ENCODE measurements at regions not wholly inside any gene's neighbourhood (a gene's known extent, or its start where the extent isn't known, plus 50 kb on each side); places are given as distances from the start of the nearest gene placed in this dataset.
"Not testable (repeated sequence)": the region's sequence is repeated elsewhere in the genome, so short reads cannot be mapped to it uniquely, and the experiment has no call there.

DNA sequence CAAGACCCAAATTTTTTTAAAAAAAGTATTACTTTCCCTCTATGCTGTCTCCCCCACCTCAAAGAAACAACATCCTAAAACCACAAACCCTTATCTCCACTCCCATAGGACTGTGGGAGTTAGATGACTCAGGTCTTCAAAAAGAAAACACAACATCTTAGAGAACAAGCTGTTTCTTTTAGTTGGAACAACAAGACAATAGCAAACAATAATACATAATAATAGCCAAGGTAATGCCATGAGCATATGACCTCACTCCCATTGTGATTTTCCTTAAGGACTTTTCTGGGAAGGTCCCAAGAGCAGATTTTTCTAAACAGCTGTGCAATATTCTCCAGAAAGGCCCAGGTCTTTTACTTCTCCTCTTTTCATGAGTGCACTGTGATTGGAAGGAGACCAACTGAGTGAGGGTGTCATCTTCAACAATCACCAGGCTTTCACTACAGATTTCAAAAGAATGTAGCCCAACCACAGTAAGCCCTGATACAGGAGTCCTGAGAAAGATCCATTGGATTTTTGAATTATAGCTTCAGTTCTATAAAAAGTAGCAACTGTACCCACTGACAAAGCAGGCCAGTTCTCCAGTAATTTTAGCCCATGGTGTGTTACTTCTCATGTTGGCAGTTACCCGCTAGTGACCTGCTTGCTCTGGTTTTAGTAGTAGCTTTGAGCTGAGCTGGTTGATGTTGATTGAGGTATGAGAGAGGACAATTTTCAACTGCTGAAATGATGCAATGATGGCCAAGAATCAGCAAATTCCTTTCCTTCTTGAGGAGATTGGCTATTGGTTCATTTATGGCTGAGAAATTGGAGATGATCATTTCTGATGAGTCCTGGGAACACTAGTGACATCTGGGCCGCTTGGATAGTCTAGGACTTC lies 144.5 kb upstream of the TCF4 start:
- H3K4me1 Mint-ChIP-seq (ENCODE audit: low read depth), result no peaks in the 10 kb centered on the region
- DNase-seq, result no peak
- H3K27me3 Mint-ChIP-seq (ENCODE audit: low read depth), result no peaks in the 10 kb centered on the region
- CTCF ChIA-PET, result no interaction called here
- H3K36me3 Mint-ChIP-seq (ENCODE audit: low read depth), result no peaks in the 10 kb centered on the region
- no peak overlapping the region for H3K27ac Mint-ChIP-seq
- H3K4me3 Mint-ChIP-seq, result no peak overlapping the region
- no peaks in the 10 kb centered on the region for H3K9me3 Mint-ChIP-seq
- intact Hi-C loops (cut with micrococcal nuclease), result no loop called here

DNA sequence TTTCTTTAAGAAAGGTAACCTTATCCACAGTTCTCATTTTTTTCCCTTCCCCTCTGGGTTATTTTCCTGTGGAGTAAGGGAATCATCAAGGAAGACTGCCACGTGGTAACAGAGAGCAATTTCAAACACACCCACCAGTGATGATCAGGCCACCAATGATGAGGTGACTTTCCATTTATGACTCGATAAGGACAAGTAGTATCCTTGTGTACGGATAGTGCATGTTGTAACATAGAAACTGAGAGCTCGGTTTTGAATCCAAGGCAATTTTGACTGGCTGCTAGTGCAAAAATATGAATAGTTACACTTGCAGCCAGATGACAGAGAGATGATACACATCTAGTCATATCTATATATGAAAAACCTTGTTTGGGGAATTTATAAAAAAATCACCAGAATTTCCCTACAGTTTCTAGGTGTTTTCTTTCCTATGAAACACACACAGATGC lies 143.6 kb upstream of the TCF4 start:
- Mint-ChIP-seq H3K4me1 (ENCODE audit: low read depth) (no peaks in the 10 kb centered on the region), H3K27ac (no peak overlapping the region)
- CTCF ChIA-PET, result no interaction called here

DNA sequence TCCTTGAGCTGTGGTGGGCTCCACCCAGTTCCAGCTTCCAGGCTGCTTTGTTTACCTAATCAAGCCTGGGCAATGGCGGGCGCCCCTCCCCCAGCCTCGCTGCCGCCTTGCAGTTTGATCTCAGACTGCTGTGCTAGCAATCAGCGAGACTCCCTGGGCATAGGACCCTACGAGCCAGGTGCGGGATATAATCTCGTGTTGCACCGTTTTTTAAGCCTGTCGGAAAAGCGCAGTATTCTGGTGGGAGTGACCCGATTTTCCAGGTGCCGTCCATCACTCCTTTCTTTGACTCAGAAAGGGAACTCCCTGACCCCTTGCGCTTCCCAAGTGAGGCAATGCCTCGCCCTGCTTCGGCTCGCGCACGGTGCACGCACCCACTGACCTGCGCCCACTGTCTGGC lies 133.0 kb upstream of the TCF4 start:
- CTCF ChIA-PET; H3K27me3 Mint-ChIP-seq (ENCODE audit: low read depth); H3K36me3 Mint-ChIP-seq (ENCODE audit: low read depth): not testable (repeated sequence)

More for the DNA sequence above, 143.6 kb upstream of the TCF4 start:
- Mint-ChIP-seq H3K27me3 (ENCODE audit: low read depth) (no peaks in the 10 kb centered on the region), H3K9me3 (no peaks in the 10 kb centered on the region), H3K4me3 (no peak overlapping the region), H3K36me3 (ENCODE audit: low read depth) (no peaks in the 10 kb centered on the region)
- no peak for DNase-seq
- intact Hi-C loops (cut with micrococcal nuclease), result no loop called here

DNA sequence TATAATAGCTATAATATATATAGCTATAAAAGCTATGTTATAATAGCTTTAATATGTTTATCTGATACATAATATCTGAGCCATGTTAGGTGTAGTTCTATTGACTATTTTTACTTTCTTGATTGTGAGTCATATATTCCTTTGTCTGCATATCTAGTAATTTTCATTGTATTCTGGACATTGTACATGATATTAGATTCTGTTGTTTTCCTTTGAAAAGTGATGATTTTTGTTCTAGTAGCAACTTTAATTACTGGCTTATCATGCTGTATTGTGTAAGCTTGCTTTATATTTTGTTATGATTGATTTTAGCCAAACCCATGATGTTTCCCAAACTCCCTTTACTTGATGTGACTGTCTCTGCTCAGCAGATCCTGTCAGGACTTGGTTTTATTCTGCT lies 125.7 kb upstream of the TCF4 start:
- H3K36me3 Mint-ChIP-seq (ENCODE audit: low read depth), result no peaks in the 10 kb centered on the region
- CTCF ChIA-PET, result no interaction called here
- DNase-seq, result no peak
- no peak overlapping the region for H3K27ac Mint-ChIP-seq
- peaks cover 15% of the 10 kb centered on the region for H3K9me3 Mint-ChIP-seq
- H3K4me3 Mint-ChIP-seq, result no peak overlapping the region
- no peaks in the 10 kb centered on the region for H3K27me3 Mint-ChIP-seq (ENCODE audit: low read depth)
- intact Hi-C loops (cut with micrococcal nuclease), result no loop called here
- no peaks in the 10 kb centered on the region for H3K4me1 Mint-ChIP-seq (ENCODE audit: low read depth)

More for the DNA sequence above, 133.0 kb upstream of the TCF4 start:
- H3K4me3 Mint-ChIP-seq; intact Hi-C loops (cut with micrococcal nuclease); H3K9me3 Mint-ChIP-seq; H3K27ac Mint-ChIP-seq; H3K4me1 Mint-ChIP-seq (ENCODE audit: low read depth); DNase-seq: not testable (repeated sequence)

DNA sequence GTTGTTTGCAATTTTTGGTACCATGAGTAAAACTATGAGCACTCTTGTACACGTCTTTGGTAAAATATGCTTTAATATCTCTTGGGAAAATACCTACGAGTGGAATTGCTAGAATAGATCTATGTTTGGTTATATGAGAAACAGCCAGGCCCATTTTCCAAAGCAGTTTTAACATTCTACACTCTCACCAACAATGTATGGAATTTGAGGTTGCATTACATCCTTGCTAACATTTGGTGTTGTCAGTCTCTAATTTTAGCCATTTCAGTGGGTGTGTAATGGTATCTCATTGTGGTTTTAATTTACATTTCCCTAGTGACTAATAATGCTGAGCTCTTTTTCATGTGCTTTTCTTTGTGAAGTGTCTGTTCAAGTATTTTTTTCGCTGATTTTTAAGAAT lies 118.9 kb upstream of the TCF4 start:
- CTCF ChIA-PET, result no interaction called here
- no peak overlapping the region for H3K27ac Mint-ChIP-seq
- H3K27me3 Mint-ChIP-seq (ENCODE audit: low read depth), result no peaks in the 10 kb centered on the region
- intact Hi-C loops (cut with micrococcal nuclease), result no loop called here
- no peaks in the 10 kb centered on the region for H3K36me3 Mint-ChIP-seq (ENCODE audit: low read depth)
- DNase-seq, result no peak
- H3K9me3 Mint-ChIP-seq, result peaks cover 7% of the 10 kb centered on the region
- no peak overlapping the region for H3K4me3 Mint-ChIP-seq
- H3K4me1 Mint-ChIP-seq (ENCODE audit: low read depth), result no peaks in the 10 kb centered on the region

DNA sequence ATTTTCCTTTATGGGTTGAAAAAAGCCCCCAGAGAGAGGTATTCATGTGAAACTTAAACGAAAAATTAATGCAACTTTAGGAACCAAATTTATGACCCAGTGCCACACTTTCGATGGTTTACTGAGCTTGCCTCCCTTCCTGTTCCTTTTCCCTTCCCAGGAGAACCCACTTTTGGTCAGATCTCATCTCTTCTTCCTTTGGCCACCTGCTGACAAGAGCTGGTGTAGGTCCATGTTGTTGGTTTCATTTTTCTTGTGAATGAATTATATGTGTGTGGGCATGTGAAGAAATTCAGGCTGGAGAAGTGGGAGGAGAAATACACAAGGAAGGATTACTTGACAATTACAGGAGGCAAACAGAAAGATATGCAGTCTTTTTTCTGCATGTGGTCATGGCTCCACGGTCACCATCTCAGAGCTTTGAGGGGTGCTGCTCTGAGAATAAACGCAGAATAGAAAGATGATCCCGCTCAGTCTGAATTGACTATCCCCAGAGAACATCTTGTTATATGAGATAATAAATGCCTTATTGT lies 111.3 kb upstream of the TCF4 start:
- peaks cover 1% of the 10 kb centered on the region for H3K9me3 Mint-ChIP-seq
- intact Hi-C loops (cut with micrococcal nuclease), result no loop called here
- no peaks in the 10 kb centered on the region for H3K27me3 Mint-ChIP-seq (ENCODE audit: low read depth)
- no peak for DNase-seq
- H3K27ac Mint-ChIP-seq, result no peak overlapping the region
- no peak overlapping the region for H3K4me3 Mint-ChIP-seq
- H3K36me3 Mint-ChIP-seq (ENCODE audit: low read depth), result no peaks in the 10 kb centered on the region
- CTCF ChIA-PET, result no interaction called here
- H3K4me1 Mint-ChIP-seq (ENCODE audit: low read depth), result no peaks in the 10 kb centered on the region

DNA sequence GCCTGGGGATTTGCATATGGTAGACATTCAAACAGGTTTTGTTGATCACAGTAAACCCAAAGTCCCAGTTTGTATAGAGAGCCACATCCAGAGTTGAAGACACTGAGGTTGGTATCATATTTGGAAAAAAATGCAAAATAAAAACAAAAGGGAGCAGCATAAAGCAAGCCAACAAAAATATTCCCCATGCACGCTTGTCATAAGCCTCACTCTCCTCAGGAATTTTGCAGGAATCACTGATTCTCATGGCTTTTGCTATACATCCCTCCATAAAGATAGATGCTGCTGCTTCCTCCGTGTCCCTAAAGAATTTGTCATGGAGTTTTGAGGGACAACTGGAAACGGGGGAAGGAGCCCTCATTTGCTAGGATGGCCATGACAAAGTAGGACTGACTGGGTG lies 108.8 kb upstream of the TCF4 start:
- Mint-ChIP-seq H3K9me3 (no peaks in the 10 kb centered on the region), H3K27me3 (ENCODE audit: low read depth) (no peaks in the 10 kb centered on the region), H3K27ac (no peak overlapping the region), H3K36me3 (ENCODE audit: low read depth) (no peaks in the 10 kb centered on the region), H3K4me1 (ENCODE audit: low read depth) (no peaks in the 10 kb centered on the region), H3K4me3 (no peak overlapping the region)
- CTCF ChIA-PET, result no interaction called here
- no peak for DNase-seq
- intact Hi-C loops (cut with micrococcal nuclease), result no loop called here

DNA sequence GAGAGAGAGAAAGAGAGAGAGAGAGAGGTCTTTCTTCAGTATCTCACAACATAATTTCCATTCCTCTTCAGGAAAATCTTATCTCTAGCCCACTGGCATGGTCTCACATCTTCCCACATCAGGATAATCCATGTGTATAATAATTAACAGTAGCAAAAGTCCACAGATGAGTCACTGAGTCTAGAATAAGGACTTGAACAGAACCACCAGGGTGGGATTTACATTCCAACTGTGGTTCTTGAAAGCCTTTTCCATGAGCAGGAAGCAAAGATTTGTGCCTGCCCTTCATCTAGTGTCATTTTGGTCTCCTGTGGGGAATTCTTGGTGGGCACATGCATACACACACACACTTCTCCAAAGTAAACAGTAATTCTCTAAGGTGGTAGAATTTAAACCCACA lies 107.1 kb upstream of the TCF4 start:
- no peaks in the 10 kb centered on the region for H3K4me1 Mint-ChIP-seq (ENCODE audit: low read depth)
- H3K27ac Mint-ChIP-seq, result no peak overlapping the region
- H3K36me3 Mint-ChIP-seq (ENCODE audit: low read depth), result no peaks in the 10 kb centered on the region
- H3K4me3 Mint-ChIP-seq, result no peak overlapping the region
- CTCF ChIA-PET, result no interaction called here
- no peak for DNase-seq
- no peaks in the 10 kb centered on the region for H3K9me3 Mint-ChIP-seq
- no peaks in the 10 kb centered on the region for H3K27me3 Mint-ChIP-seq (ENCODE audit: low read depth)
- intact Hi-C loops (cut with micrococcal nuclease), result no loop called here

DNA sequence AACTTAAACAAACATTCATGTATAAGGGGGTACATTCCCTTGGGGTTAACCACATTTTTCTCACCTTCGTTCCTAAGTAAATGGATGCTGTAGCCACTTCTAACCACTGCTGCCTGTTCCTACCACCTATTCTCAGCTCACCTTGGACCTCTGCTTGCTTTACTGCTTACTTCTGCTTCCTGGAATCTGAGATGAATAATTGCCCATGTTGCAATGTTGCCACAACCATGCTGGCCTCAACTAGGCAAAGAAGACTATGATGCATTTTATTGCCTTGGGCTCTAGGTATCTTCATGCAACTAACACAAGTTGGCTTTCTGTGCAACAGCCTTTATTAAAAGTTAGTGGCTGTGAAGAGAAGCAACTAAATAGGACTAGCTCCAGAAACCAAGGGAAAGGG lies 106.3 kb upstream of the TCF4 start:
- H3K4me3 Mint-ChIP-seq, result no peak overlapping the region
- H3K36me3 Mint-ChIP-seq (ENCODE audit: low read depth), result no peaks in the 10 kb centered on the region
- H3K27me3 Mint-ChIP-seq (ENCODE audit: low read depth), result no peaks in the 10 kb centered on the region
- no peaks in the 10 kb centered on the region for H3K9me3 Mint-ChIP-seq
- CTCF ChIA-PET, result no interaction called here
- DNase-seq, result no peak
- no peak overlapping the region for H3K27ac Mint-ChIP-seq
- intact Hi-C loops (cut with micrococcal nuclease), result no loop called here
- no peaks in the 10 kb centered on the region for H3K4me1 Mint-ChIP-seq (ENCODE audit: low read depth)

DNA sequence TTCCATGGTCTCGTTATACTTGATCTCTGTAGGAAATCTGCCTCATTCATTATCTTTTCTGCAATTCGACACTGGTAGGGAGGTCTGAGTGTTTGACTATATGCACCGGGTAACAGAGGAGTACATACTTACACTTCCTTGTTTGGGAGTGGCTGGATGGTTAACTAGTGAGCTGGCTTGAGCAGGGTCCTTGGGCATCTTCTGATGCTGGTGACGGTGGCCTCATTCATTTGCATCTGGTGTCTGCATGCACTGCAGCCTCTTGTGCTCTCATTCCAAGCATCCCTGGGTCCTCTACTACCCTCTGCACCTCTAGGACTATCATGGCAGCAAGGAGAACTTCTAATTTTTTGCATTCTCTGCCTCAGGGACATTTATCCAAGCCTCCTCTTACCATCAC lies 100.0 kb upstream of the TCF4 start:
- H3K9me3 Mint-ChIP-seq, result no peaks in the 10 kb centered on the region
- no peaks in the 10 kb centered on the region for H3K36me3 Mint-ChIP-seq (ENCODE audit: low read depth)
- CTCF ChIA-PET, result no interaction called here
- no peaks in the 10 kb centered on the region for H3K27me3 Mint-ChIP-seq (ENCODE audit: low read depth)
- intact Hi-C loops (cut with micrococcal nuclease), result no loop called here
- DNase-seq, result no peak
- H3K27ac Mint-ChIP-seq, result no peak overlapping the region
- no peak overlapping the region for H3K4me3 Mint-ChIP-seq
- no peaks in the 10 kb centered on the region for H3K4me1 Mint-ChIP-seq (ENCODE audit: low read depth)

DNA sequence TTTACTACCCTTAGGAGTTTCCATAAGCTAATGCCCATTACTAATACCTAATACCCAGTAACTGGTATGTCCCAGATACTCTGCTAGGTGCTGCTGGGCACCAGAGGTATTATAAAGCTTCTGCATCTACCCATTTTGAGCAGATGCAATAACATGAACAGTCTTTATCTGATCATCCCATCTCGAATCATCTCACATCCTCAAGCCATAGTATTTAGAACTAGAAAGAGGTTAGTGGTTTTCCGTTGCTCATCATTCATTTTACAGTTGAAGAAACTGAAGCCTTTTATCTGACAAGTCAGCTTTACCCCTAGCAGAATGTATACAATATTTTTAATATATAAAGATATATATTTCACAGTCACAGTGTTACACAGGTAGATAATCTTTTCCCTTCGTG lies 99.1 kb upstream of the TCF4 start:
- Mint-ChIP-seq H3K27me3 (ENCODE audit: low read depth) (no peaks in the 10 kb centered on the region), H3K9me3 (no peaks in the 10 kb centered on the region), H3K4me3 (no peak overlapping the region), H3K4me1 (ENCODE audit: low read depth) (no peaks in the 10 kb centered on the region), H3K27ac (no peak overlapping the region), H3K36me3 (ENCODE audit: low read depth) (no peaks in the 10 kb centered on the region)
- CTCF ChIA-PET, result no interaction called here
- no peak for DNase-seq
- intact Hi-C loops (cut with micrococcal nuclease), result no loop called here

DNA sequence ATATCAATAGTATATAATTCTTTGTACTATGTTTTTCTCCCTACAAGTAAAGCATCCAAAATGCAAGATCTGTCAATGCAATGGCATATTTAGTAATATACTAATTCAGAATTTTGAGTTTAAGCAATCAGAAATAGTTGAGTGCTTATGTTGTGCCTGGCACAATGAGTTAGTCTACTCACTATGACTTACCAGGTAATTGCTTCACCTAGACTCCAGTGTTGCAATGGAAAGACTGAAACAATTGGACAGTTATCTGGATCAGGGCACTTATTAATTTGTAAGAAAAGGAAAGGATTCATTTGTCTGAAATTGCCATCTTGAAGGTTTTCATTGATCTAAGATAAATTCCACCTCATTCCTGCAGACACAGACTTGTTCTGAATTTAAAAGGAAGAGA lies 97.6 kb upstream of the TCF4 start:
- intact Hi-C loops (cut with micrococcal nuclease), result no loop called here
- H3K27ac Mint-ChIP-seq, result no peak overlapping the region
- H3K4me3 Mint-ChIP-seq, result no peak overlapping the region
- no peaks in the 10 kb centered on the region for H3K9me3 Mint-ChIP-seq
- no peaks in the 10 kb centered on the region for H3K27me3 Mint-ChIP-seq (ENCODE audit: low read depth)
- DNase-seq, result no peak
- no peaks in the 10 kb centered on the region for H3K4me1 Mint-ChIP-seq (ENCODE audit: low read depth)
- CTCF ChIA-PET, result no interaction called here
- H3K36me3 Mint-ChIP-seq (ENCODE audit: low read depth), result no peaks in the 10 kb centered on the region

DNA sequence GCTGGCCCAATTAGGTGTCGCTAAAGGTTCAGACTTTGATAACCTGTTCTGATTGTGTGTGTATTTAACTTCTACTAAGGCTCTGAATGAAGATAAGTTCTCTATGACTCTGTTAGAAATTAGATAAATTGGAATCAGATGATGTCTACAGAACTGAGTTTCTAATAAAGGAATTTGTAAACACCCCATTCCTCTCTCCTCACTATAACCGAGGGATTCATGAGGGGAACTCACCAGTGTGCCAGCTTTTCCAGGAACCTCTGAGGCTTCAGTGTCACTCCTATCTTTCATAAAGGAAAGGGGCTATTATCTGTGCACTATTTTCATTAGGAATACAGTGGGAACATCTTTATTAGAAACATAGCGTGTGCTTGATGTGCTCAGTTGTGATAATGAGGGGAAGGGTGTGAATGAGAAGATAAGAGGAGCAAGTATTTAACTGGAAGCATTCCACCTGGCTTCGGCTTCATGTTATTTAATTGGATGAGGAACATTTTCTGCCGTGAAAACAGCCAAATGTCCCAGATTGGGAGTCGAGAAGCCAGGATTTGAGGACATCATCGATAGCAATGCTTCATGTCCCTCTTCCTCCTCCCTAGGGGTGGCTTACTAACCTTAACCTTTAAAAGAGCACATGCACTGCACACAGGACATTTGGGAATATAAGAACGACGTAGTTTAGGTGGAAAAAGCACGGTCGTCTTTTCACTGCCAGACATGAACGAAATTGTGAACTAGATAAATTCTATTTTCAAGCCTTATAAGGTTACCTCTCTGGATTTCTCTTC lies 84.8 kb upstream of the TCF4 start:
- Mint-ChIP-seq H3K36me3 (ENCODE audit: low read depth) (no peaks in the 10 kb centered on the region), H3K9me3 (peaks cover 3% of the 10 kb centered on the region), H3K4me3 (no peak overlapping the region), H3K27me3 (ENCODE audit: low read depth) (no peaks in the 10 kb centered on the region), H3K27ac (no peak overlapping the region), H3K4me1 (ENCODE audit: low read depth) (no peaks in the 10 kb centered on the region)
- CTCF ChIA-PET, result no interaction called here
- intact Hi-C loops (cut with micrococcal nuclease), result no loop called here
- DNase-seq, result no peak
